SKM-1 (cell line): ENCODE measurements at regions not wholly inside any gene's neighbourhood (a gene's known extent, or its start where the extent isn't known, plus 50 kb on each side); places are given as distances from the start of the nearest gene placed in this dataset.

Source experiments
- DNase-seq: peaks from one replicate; lab custom pipeline; 2025; ENCODE audit not compliant: unreplicated experiment; lab: John Stamatoyannopoulos, UW

GRCh38 chr7:22913158-22913557 is 90.5 kb upstream of the TOMM7 start:
- no peak for DNase-seq

GRCh38 chr7:22911889-22912288 is 89.2 kb upstream of the TOMM7 start:
- DNase-seq: no peak

- no peak for DNase-seq
Observed at GRCh38 chr7:22909917-22910316, 87.3 kb upstream of the TOMM7 start.

- no peak for DNase-seq
Observed at GRCh38 chr7:22907805-22908204, 85.2 kb upstream of the TOMM7 start.

- no peak for DNase-seq
Observed at GRCh38 chr7:22900784-22901183, 78.1 kb upstream of the TOMM7 start.

GRCh38 chr7:22900101-22900500 is 77.5 kb upstream of the TOMM7 start:
- DNase-seq: no peak

- DNase-seq: no peak
Observed at GRCh38 chr7:22896917-22897316, 74.3 kb upstream of the TOMM7 start.

- DNase-seq: no peak
Observed at GRCh38 chr7:22895828-22896165, 73.1 kb upstream of the TOMM7 start.

- no peak for DNase-seq
Observed at GRCh38 chr7:22895140-22895827, 72.6 kb upstream of the TOMM7 start.

GRCh38 chr7:22894546-22894945 is 71.9 kb upstream of the TOMM7 start:
- no peak for DNase-seq

GRCh38 chr7:22890773-22891172 is 68.1 kb upstream of the TOMM7 start:
- DNase-seq: no peak

GRCh38 chr7:22885797-22886261 is 63.2 kb upstream of the TOMM7 start:
- no peak for DNase-seq

GRCh38 chr7:22884911-22885788 is 62.5 kb upstream of the TOMM7 start:
- DNase-seq: no peak

GRCh38 chr7:22882106-22882505 is 59.5 kb upstream of the TOMM7 start:
- no peak for DNase-seq

GRCh38 chr7:22879709-22880306 is 57.2 kb upstream of the TOMM7 start:
- DNase-seq: no peak

- peak; percentile 38 for DNase-seq
Observed at GRCh38 chr7:22879280-22879679, 56.6 kb upstream of the TOMM7 start.

- no peak for DNase-seq
Observed at GRCh38 chr7:22876986-22877729, 54.5 kb upstream of the TOMM7 start.

- DNase-seq: no peak
Observed at GRCh38 chr7:22875470-22875869, 52.8 kb upstream of the TOMM7 start.

- DNase-seq: no peak
Observed at GRCh38 chr7:22874904-22875303, 52.3 kb upstream of the TOMM7 start.
